GM19324 (cell line): ENCODE measurements at regions not wholly inside any gene's neighbourhood (a gene's known extent, or its start where the extent isn't known, plus 50 kb on each side); places are given as distances from the start of the nearest gene placed in this dataset.
"Not testable (repeated sequence)": the region's sequence is repeated elsewhere in the genome, so short reads cannot be mapped to it uniquely, and the experiment has no call there.

ENCODE experiments used
- ATAC-seq: cut with Tn5 transposase; IDR thresholded peaks from one replicate; pipeline ENCODE4 v1.9.1; 2021; ENCODE audit warnings: mild to moderate bottlenecking, moderate library complexity; ENCODE audit not compliant: unreplicated experiment, low FRiP score

GRCh38 chr15:62866366-62866765 is 176.2 kb upstream of the TPM1 start:
- ATAC-seq, result no peak

DNA sequence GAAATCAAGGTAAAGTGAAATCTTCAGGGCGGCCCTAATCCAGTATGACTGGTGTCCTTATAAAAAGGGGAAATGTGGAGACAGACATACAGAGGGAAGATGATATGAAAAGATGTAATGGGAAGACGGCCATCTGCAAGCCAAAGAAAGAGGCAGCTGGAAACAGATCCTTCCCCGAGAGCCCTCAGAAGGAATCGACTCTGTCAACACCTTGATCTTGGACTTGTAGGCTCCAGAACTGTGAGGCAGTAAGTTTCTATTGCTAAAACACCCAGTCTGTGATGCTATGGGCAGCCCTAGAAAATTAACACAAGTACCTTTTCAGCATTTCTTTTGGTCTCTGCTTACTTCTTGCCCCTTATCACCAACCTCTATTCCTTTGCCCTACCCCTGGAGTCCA is 174.7 kb upstream of the TPM1 start:
- no peak for ATAC-seq

DNA sequence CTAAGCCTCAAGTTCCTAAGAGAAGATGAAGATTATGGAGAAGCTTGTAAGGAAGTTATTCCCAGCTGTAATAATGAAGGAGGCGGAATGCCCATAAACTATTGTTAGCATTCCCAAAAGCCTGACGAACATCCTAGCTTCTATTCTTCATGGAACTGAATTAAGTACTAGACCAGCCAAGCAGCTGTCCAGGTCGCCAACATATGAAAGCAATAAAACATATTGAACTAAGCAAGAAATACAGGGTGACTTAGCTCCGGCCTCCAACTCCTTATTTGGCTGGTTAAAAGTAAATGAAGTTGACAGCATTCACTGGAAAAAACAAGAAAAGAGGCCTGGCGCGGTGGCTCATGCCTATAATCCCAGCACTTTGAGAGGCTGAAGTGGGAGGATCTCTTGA is 174.0 kb upstream of the TPM1 start:
- ATAC-seq, result no peak

GRCh38 chr15:62869116-62869515 is 173.4 kb upstream of the TPM1 start:
- ATAC-seq, result no peak

- no peak for ATAC-seq
Observed at GRCh38 chr15:62870216-62870615, 172.3 kb upstream of the TPM1 start.

DNA sequence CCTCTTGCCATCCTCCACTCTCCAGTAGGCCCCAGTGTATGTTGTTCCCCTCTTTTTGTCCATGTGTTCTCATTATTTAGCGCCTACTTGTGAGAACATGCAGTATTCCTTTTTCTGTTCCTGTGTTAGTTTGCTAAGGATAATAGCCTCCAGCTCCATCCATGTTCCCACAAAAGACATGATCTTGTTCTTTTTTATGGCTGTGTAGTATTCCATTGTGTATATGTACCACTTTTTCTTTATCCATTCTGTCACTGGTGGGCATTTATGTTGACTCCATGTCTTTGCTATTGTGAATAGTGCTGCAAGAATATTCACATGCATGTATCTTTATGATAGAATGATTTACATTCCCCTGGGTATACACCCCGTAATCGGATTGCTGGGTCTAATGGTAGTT is 171.8 kb upstream of the TPM1 start:
- not testable (repeated sequence) for ATAC-seq

GRCh38 chr15:62873203-62873602 is 169.3 kb upstream of the TPM1 start:
- ATAC-seq, result no peak

DNA sequence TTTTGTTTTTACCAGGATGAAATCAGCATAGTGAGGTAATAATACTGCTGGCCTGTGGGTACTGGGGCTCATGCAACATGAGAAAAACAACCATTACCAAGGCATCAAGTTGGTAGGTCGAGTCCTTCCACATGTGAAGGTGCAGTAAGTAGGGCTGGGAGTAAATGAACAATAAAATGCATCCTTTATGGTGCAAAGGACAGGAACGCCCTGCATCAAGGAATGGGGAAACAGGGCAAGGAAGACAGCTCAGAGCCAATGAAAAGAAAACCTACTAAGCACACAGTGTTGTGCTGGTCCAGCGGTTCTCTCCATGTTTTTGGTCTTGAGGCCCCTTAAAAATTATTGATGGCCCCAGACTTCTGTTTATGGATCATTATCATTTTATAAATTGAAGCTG is 168.5 kb upstream of the TPM1 start:
- no peak for ATAC-seq

GRCh38 chr15:62874959-62875625 is 167.5 kb upstream of the TPM1 start:
- no peak for ATAC-seq

GRCh38 chr15:62875626-62876021 is 166.9 kb upstream of the TPM1 start:
- no peak for ATAC-seq

DNA sequence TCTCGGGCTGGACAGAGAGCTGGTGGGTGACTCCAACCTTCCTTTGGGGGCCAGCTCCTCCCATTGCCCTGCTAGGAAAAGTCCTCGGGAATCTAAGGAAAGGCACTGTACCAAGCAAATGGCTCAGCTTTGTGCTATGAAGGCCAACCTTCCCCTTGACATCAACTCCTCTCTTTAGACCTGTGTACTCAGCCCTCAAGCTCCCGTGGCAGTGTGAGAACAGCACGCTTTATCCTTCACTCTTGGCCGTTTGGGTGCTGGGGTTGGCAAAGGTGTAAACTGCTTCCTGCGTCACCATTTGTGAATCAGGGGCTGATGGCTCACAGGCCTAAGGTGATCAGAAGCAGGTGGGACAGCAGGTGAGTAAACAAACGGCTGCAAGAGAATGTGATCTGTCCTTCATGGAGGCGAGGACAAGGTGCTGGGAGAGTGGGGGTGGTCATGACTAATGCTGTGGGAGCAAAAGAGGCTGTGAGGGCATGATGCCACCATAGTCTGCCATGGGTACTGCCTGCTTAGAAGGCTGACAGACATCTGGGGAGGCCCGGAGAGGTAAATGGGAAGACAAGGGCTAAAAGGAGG is 165.2 kb upstream of the TPM1 start:
- ATAC-seq, result no peak

DNA sequence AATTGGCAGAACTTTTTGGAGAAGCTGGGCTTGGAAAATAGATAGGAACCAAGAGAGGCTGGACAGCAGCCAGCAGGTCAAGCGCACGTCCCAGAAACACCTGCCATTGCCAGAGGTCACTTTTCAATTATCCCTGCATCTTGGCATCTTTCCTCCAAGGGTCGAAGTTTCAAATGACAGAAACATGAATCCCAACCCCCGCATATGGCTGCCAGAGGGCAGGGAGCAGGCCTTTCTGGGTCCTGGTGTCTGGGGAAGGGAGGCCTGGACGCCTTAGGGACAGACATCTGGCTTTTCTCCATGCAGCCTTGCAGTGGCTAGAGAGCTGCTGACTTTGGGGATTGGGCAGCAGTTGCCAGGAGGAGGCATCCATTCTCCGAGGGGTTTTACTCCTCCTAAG is 164.5 kb upstream of the TPM1 start:
- ATAC-seq, result no peak

- ATAC-seq, result no peak
Observed at GRCh38 chr15:62879770-62880169, 162.8 kb upstream of the TPM1 start.

- no peak for ATAC-seq
Observed at GRCh38 chr15:62880278-62880677, 162.3 kb upstream of the TPM1 start.

DNA sequence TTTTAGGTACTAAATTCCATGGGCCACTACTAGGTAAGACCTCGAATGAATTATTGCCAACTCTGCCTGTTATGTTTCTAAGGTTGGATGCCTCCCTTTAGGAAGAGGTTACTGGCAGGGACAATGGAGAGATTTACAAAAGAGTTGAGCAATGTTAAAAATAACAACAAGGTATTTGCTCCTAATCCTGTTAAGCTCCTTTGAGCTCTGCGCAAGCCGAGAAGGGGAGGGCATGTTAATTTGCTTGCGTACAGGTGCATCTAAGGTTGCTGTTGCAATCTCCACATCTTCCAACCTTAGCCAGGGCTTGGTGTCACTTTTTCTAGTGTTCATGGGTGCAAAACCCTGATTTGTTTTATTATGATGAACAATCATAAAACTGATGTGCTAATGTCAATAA is 161.5 kb upstream of the TPM1 start:
- ATAC-seq, result no peak

GRCh38 chr15:62883938-62884479 is 158.5 kb upstream of the TPM1 start:
- ATAC-seq, result no peak

- no peak for ATAC-seq
Observed at GRCh38 chr15:62886431-62887071, 156.0 kb upstream of the TPM1 start.

- ATAC-seq, result no peak
Observed at GRCh38 chr15:62887113-62887570, 155.4 kb upstream of the TPM1 start.

DNA sequence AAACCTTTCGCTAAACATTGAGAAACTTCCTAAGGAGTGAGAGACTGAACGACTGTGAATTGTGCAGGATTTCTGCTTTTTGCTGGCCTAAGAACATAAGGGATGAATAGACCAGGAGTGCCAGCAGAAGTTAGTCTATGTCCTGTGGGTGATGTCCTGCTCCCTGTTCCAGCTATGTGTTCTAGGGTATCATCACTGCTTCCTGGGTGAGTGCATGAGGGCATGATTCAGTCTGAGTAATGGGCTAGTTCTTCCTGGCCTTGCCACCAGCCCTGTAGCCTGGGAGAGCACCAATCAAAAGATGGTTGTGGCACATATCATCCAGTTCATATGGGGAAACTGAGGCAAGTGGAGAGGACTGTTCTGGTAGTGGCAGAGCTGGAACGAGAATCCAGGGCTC is 153.9 kb upstream of the TPM1 start:
- ATAC-seq, result no peak

DNA sequence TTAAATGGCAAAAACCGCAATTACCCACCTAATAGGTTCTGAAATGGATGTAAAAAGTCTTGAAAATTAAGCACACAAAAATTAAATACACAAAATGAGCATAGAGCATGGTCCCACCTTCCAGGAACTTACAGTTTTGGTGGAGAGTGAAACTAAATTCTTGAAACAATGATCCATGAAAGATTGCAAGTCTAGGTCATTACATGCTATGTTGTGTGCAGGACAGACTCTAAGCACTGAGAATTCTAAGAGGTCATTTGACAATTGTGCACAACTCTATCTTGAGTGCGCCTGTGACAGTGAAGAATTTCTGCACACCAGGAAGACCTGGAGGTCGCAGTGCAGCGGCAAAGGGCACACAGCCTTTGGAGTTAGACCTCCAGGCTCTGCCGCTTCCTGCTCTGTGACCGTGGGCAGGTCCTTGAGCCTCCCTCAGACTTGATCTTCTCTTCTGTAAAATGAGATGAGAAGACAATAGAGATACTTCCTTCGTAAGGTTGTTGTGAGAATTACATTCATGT is 153.3 kb upstream of the TPM1 start:
- ATAC-seq, result no peak

DNA sequence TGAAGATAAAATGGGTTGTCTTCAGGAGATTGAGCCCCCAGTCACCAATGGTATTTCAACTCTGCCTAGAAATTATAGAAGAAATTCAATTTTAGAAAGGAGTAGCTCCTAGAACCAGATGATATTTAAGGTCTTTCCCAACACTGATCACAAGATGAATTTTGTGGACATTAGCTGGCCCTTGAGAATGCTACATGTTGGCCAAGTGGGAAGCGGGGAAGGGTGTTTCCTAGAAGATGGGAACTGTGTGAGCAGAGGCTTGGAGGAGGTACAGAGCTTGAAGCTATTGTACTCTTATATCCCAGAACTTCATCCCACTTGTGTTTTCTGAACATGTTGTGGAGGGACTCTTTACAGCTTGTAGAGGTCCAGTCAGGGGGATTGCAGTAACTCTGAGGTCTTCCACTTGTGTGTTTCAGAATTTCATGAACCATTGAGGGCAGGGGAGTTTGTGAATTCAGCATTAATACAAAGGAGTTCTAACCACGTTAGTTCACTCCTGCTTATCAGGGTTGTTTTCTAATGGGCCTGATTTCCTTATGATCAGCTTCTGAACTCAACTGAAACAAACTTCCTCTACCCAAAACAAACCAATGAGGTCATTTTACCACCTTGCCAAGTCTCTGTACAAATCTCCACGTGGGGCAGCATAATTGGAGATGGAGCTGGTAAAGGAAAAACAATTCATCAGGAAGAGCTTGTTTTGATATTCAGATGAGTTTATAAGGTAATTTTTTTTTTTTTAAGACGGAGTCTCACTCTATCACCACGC is 152.6 kb upstream of the TPM1 start:
- ATAC-seq, result no peak
